ENCODE measurements at regions not wholly inside any gene's neighbourhood (a gene's known extent, or its start where the extent isn't known, plus 50 kb on each side); places are given as distances from the start of the nearest gene placed in this dataset.
"Not testable (repeated sequence)": the region's sequence is repeated elsewhere in the genome, so short reads cannot be mapped to it uniquely, and the experiment has no call there.

DNA sequence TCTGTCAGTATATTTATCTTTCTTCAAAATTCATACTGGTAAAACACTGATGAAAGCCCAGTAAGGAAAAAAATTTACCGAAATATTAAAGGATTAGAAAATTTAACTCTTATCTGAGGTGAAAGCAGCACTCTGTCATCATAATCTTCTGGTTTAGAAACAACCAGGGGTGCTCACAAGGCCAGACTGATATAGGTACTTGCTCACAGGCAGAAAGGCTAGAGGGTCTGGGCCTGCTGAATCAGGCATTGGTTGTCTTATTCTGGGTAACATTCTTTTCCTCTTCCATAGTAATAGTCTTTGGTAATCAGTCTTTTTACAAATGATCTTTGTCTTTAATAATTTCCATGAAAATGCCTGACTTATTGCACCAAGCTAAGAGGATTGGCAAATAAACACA, 221.4 kb upstream of the TFPI start:
- TF ChIP-seq, protein P1, sequence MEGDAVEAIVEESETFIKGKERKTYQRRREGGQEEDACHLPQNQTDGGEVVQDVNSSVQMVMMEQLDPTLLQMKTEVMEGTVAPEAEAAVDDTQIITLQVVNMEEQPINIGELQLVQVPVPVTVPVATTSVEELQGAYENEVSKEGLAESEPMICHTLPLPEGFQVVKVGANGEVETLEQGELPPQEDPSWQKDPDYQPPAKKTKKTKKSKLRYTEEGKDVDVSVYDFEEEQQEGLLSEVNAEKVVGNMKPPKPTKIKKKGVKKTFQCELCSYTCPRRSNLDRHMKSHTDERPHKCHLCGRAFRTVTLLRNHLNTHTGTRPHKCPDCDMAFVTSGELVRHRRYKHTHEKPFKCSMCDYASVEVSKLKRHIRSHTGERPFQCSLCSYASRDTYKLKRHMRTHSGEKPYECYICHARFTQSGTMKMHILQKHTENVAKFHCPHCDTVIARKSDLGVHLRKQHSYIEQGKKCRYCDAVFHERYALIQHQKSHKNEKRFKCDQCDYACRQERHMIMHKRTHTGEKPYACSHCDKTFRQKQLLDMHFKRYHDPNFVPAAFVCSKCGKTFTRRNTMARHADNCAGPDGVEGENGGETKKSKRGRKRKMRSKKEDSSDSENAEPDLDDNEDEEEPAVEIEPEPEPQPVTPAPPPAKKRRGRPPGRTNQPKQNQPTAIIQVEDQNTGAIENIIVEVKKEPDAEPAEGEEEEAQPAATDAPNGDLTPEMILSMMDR (IDR thresholded peaks at IDR 0.05), result no peak
- Mint-ChIP-seq H3K36me3 (ENCODE audit: unreplicated experiment) (no peaks in the 10 kb centered on the region), H3K27ac (ENCODE audit: unreplicated experiment) (no peak overlapping the region), H3K9me3 (ENCODE audit: unreplicated experiment) (no peaks in the 10 kb centered on the region), H3K4me3 (ENCODE audit: unreplicated experiment) (no peak overlapping the region), H3K27me3 (ENCODE audit: unreplicated experiment) (no peaks in the 10 kb centered on the region), H3K4me1 (ENCODE audit: unreplicated experiment) (no peaks in the 10 kb centered on the region)
- DNase-seq (ENCODE audit: extremely low spot score, unreplicated experiment), result no peak

DNA sequence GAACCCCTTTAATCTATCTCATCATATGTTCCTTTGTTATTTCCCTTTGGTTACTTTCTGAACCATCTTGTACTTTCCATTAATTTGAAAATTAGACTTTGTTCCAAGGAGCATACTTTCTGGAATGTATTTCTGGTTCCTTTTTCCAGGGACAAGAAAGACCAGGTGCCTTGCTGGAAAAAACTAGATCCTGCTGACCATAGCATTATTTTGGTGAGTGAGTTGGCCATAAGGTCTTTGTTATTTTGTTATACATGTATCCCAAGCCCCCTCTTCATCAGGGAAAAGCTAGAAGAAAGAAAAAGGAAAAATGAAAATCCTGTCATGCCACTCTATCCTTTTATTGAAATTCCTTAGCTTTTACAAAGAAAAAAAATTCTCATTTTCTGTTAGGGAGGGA, 228.1 kb upstream of the TFPI start:
- Mint-ChIP-seq H3K4me3 (ENCODE audit: unreplicated experiment) (no peak overlapping the region), H3K36me3 (ENCODE audit: unreplicated experiment) (peaks cover 5% of the 10 kb centered on the region), H3K27me3 (ENCODE audit: unreplicated experiment) (peaks cover 2% of the 10 kb centered on the region), H3K9me3 (ENCODE audit: unreplicated experiment) (peaks cover 7% of the 10 kb centered on the region), H3K27ac (ENCODE audit: unreplicated experiment) (no peak overlapping the region), H3K4me1 (ENCODE audit: unreplicated experiment) (peaks cover 4% of the 10 kb centered on the region)
- TF ChIP-seq, protein P1 (IDR thresholded peaks at IDR 0.05), result no peak
- no peak for DNase-seq (ENCODE audit: extremely low spot score, unreplicated experiment)

DNA sequence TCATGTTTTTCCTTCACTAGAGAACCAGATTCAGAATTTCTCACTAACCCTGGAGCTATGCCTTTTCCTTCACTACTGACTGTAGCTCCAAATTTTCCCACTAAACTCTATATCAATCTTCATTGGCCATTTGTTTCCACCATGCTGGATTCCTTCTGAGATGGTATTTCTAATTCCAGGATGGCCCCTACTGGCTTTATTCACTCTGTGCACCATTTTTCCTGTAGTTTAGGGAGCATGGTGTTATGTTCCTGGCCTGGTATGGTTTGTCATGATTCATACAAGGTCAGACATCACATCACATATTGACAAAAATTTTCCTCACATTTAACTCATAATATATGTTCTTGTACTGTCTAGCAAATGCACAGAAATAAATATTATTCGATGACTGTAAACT, 229.2 kb upstream of the TFPI start:
- Mint-ChIP-seq H3K4me3 (ENCODE audit: unreplicated experiment) (no peak overlapping the region), H3K27me3 (ENCODE audit: unreplicated experiment) (peaks cover 2% of the 10 kb centered on the region)
- DNase-seq (ENCODE audit: extremely low spot score, unreplicated experiment), result no peak

DNA sequence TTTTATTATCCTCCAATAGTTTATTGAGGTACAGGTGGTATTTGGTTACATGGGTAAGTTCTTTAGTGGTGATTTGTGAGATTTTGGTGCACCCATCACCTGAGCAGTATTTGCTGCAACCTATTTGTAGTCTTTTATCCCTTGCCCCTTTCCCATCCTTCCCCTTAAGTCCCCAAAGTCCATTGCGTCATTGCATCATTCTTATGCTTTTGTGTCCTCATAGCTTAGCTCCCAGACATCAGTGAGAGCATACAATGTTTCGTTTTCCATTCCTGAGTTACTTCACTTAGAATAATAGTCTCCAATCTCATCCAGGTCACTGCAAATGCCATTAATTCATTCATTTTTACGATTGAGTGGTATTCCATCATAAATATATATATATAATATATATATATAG, 229.9 kb upstream of the TFPI start:
- H3K4me1 Mint-ChIP-seq (ENCODE audit: unreplicated experiment); DNase-seq (ENCODE audit: extremely low spot score, unreplicated experiment); H3K4me3 Mint-ChIP-seq (ENCODE audit: unreplicated experiment); H3K27me3 Mint-ChIP-seq (ENCODE audit: unreplicated experiment); H3K36me3 Mint-ChIP-seq (ENCODE audit: unreplicated experiment); H3K27ac Mint-ChIP-seq (ENCODE audit: unreplicated experiment): not testable (repeated sequence)
- peaks cover 14% of the 10 kb centered on the region for H3K9me3 Mint-ChIP-seq (ENCODE audit: unreplicated experiment)

More for the DNA sequence above, 229.2 kb upstream of the TFPI start:
- Mint-ChIP-seq H3K9me3 (ENCODE audit: unreplicated experiment) (peaks cover 14% of the 10 kb centered on the region), H3K4me1 (ENCODE audit: unreplicated experiment) (peaks cover 4% of the 10 kb centered on the region), H3K36me3 (ENCODE audit: unreplicated experiment) (peaks cover 7% of the 10 kb centered on the region), H3K27ac (ENCODE audit: unreplicated experiment) (no peak overlapping the region)
- TF ChIP-seq, protein P1 (IDR thresholded peaks at IDR 0.05), result no peak

DNA sequence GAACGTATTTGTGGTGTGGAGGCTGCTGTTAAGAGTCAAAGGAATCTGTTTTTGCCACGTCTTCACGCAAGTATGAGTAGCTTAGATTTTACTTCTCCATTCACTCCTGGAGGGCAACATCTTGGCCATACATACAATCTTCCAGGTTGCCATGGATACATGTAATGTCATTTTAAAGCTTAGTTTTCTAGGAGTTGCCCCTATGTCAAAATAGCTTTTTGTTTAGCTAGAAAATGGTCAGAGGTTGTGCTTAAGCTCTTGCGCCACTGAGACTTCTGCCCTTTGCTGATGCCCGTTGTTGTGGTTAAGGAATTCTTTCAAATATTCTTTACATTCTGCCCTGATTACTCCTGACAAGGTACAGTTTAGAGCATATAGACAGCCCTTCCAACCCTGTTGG, 245.4 kb upstream of the TFPI start:
- DNase-seq (ENCODE audit: extremely low spot score, unreplicated experiment), result no peak
- TF ChIP-seq, protein P1 (IDR thresholded peaks at IDR 0.05), result no peak
- H3K27me3 Mint-ChIP-seq (ENCODE audit: unreplicated experiment), result peaks cover 6% of the 10 kb centered on the region
- H3K4me3 Mint-ChIP-seq (ENCODE audit: unreplicated experiment), result no peak overlapping the region
- peaks cover 9% of the 10 kb centered on the region for H3K36me3 Mint-ChIP-seq (ENCODE audit: unreplicated experiment)
- peaks cover 28% of the 10 kb centered on the region for H3K9me3 Mint-ChIP-seq (ENCODE audit: unreplicated experiment)
- H3K27ac Mint-ChIP-seq (ENCODE audit: unreplicated experiment), result no peak overlapping the region
- no peaks in the 10 kb centered on the region for H3K4me1 Mint-ChIP-seq (ENCODE audit: unreplicated experiment)

DNA sequence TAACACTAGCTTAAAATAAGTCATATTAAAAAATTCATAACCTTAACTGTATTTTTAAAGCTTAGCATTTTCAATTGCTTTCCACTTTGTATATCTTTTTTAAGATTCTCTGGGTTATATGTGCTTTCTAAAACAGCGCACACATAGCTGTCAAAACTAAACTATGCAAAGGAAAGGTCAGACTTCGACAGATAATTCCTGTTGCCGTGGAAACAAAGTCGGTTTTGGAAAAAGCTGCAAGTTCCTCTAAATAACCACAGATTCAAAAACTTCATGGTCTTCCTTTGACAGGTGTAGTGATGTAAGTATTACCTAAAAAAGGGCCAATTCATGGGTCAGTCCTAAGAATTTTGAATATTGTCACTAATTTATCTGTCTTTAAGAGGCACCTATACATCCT, 249.6 kb upstream of the TFPI start:
- H3K36me3 Mint-ChIP-seq (ENCODE audit: unreplicated experiment), result peaks cover 3% of the 10 kb centered on the region
- TF ChIP-seq, protein P1 (IDR thresholded peaks at IDR 0.05), result no peak
- peaks cover 4% of the 10 kb centered on the region for H3K27me3 Mint-ChIP-seq (ENCODE audit: unreplicated experiment)
- H3K4me3 Mint-ChIP-seq (ENCODE audit: unreplicated experiment), result no peak overlapping the region
- no peaks in the 10 kb centered on the region for H3K4me1 Mint-ChIP-seq (ENCODE audit: unreplicated experiment)
- H3K27ac Mint-ChIP-seq (ENCODE audit: unreplicated experiment), result no peak overlapping the region
- peaks cover 18% of the 10 kb centered on the region for H3K9me3 Mint-ChIP-seq (ENCODE audit: unreplicated experiment)
- no peak for DNase-seq (ENCODE audit: extremely low spot score, unreplicated experiment)
